ENCODE measurements at regions not wholly inside any gene's neighbourhood (a gene's known extent, or its start where the extent isn't known, plus 50 kb on each side); places are given as distances from the start of the nearest gene placed in this dataset.

GRCh38 chr1:168964478-168964877 lies 142.0 kb upstream of the ATP1B1 start:
- no peak for TF ChIP-seq TOX (CRISPR knock-in tag; IDR thresholded peaks at IDR 0.05; ENCODE audit: borderline replicate concordance)
- TF ChIP-seq POU6F1 (CRISPR knock-in tag; IDR thresholded peaks at IDR 0.05; ENCODE audit: borderline replicate concordance, low read depth), result no peak
